B cell (primary cell): ENCODE measurements at regions not wholly inside any gene's neighbourhood (a gene's known extent, or its start where the extent isn't known, plus 50 kb on each side); places are given as distances from the start of the nearest gene placed in this dataset.

ENCODE experiments used
- CTCF ChIP-seq: fragments of 200-600 bp; IDR thresholded peaks from one replicate; pipeline ENCODE4 v1.8.0; 2022; ENCODE audit warnings: antibody characterized with exemption, mild to moderate bottlenecking
- EZH2 ChIP-seq: IDR thresholded peaks from 2 replicates; pipeline ENCODE4 v1.6.1; 2012; ENCODE audit warnings: borderline replicate concordance, low read depth, mild to moderate bottlenecking, moderate library complexity, low read length; ENCODE audit not compliant: insufficient read depth, poor library complexity, severe bottlenecking

- TF ChIP-seq CTCF (no peak), EZH2 (no peak)
Measured at GRCh38 chr1:100631015-100631551, 88.5 kb upstream of the VCAM1 start.
